NT2/D1 (cell line): ENCODE measurements at regions not wholly inside any gene's neighbourhood (a gene's known extent, or its start where the extent isn't known, plus 50 kb on each side); places are given as distances from the start of the nearest gene placed in this dataset.

ENCODE experiments used
- SUZ12 ChIP-seq: IDR thresholded peaks from 2 replicates; pipeline ENCODE4 v1.6.1; 2011; ENCODE audit not compliant: insufficient read length, insufficient read depth; ENCODE audit errors: extremely low read depth
- YY1 ChIP-seq: IDR thresholded peaks from 2 replicates; pipeline ENCODE4 v1.6.1; 2011; ENCODE audit not compliant: insufficient read length, insufficient read depth
- ZNF274 ChIP-seq: IDR thresholded peaks from 2 replicates; pipeline ENCODE4 v1.6.1; 2011; ENCODE audit warnings: mild to moderate bottlenecking, low read depth, low read length

GRCh38 chr17:52674686-52675085 is 516.2 kb upstream of the CA10 start:
- TF ChIP-seq YY1 (no peak), ZNF274 (no peak), SUZ12 (no peak)
